H1 (cell line): ENCODE measurements at regions not wholly inside any gene's neighbourhood (a gene's known extent, or its start where the extent isn't known, plus 50 kb on each side); places are given as distances from the start of the nearest gene placed in this dataset.

Experiments
- ASH2L ChIP-seq: fragments of 200-600, 300-600 bp; sonication (generic); IDR thresholded peaks from one replicate; pipeline ENCODE4 v1.7.1; 2017; ENCODE audit warnings: low read length
- CBX5 ChIP-seq: fragments of 300-800, 300-1000 bp; sonication (generic); IDR thresholded peaks from 2 replicates; pipeline ENCODE4 v1.7.1; 2016; ENCODE audit warnings: antibody characterized with exemption, low read length, low read depth
- FOSL1 ChIP-seq: IDR thresholded peaks from 2 replicates; pipeline ENCODE4 v1.6.1; 2011; ENCODE audit warnings: mild to moderate bottlenecking, low read depth, low read length, moderate library complexity; ENCODE audit not compliant: insufficient read depth
- MAFK ChIP-seq: IDR thresholded peaks from 2 replicates; pipeline ENCODE4 v1.6.1; 2012; ENCODE audit warnings: low read depth, mild to moderate bottlenecking, improper control_type of control experiment, low read length
- RNF2 ChIP-seq: fragments of 200-900, 300-1000 bp; sonication (generic); IDR thresholded peaks from 2 replicates; pipeline ENCODE4 v1.7.1; 2016; ENCODE audit warnings: borderline replicate concordance, low read depth, mild to moderate bottlenecking, antibody characterized with exemption, low read length; ENCODE audit not compliant: poor library complexity, severe bottlenecking; ENCODE audit errors: missing control alignments
- SIN3A ChIP-seq, 2 experiments: IDR thresholded peaks in 1 of 2; conservative IDR thresholded peaks in 1 of 2; 2 replicates each; pipeline ENCODE4 v1.6.1; 2011 to 2012; ENCODE audit warnings: low read length in 2 of 2, improper control_type of control experiment in 1 of 2, low read depth in 1 of 2, mild to moderate bottlenecking in 1 of 2
- SRF ChIP-seq: IDR thresholded peaks from 2 replicates; pipeline ENCODE4 v1.6.1; 2011; ENCODE audit warnings: mild to moderate bottlenecking, low read depth, low read length, moderate library complexity
- SUZ12 ChIP-seq: fragments of 200-600 bp; sonication (generic); IDR thresholded peaks from 2 replicates; pipeline ENCODE4 v1.6.1; 2012; ENCODE audit warnings: mild to moderate bottlenecking, inconsistent platforms, low read length, moderate library complexity, mixed read lengths
- TAF7 ChIP-seq: optimal IDR thresholded peaks from 2 replicates; pipeline ENCODE3; 2011; ENCODE audit warnings: low read depth, mild to moderate bottlenecking, inconsistent platforms, low read length, moderate library complexity, borderline replicate concordance
- TF ChIP-seq, protein P1 (sequence below): fragments of 300-600 bp; sonication (generic); IDR thresholded peaks from 2 replicates; pipeline ENCODE4 v1.7.1; 2012; ENCODE audit warnings: low read length, moderate library complexity, mild to moderate bottlenecking, inconsistent platforms; ENCODE audit not compliant: insufficient replicate concordance

DNA sequence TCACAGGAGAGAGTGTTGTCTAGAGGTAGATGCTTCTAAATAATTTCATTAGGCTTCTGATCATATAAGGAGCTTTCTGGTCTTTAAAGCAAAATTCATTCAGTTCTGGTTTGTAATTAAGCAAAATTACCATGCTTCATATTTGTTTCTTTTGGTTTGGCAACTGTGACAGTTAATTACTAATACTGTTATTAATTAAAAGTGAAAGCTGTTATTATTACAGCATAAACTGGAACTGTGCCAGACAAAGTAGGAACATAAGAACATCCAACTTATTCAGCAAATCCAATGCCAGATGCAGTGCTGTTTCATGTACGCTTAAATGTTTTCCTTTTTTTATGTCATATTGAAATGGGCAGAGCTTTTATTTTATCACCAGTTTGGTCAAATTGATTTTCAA lies 70.4 kb upstream of the DAB2 start (continued):
- TF ChIP-seq, protein P1, sequence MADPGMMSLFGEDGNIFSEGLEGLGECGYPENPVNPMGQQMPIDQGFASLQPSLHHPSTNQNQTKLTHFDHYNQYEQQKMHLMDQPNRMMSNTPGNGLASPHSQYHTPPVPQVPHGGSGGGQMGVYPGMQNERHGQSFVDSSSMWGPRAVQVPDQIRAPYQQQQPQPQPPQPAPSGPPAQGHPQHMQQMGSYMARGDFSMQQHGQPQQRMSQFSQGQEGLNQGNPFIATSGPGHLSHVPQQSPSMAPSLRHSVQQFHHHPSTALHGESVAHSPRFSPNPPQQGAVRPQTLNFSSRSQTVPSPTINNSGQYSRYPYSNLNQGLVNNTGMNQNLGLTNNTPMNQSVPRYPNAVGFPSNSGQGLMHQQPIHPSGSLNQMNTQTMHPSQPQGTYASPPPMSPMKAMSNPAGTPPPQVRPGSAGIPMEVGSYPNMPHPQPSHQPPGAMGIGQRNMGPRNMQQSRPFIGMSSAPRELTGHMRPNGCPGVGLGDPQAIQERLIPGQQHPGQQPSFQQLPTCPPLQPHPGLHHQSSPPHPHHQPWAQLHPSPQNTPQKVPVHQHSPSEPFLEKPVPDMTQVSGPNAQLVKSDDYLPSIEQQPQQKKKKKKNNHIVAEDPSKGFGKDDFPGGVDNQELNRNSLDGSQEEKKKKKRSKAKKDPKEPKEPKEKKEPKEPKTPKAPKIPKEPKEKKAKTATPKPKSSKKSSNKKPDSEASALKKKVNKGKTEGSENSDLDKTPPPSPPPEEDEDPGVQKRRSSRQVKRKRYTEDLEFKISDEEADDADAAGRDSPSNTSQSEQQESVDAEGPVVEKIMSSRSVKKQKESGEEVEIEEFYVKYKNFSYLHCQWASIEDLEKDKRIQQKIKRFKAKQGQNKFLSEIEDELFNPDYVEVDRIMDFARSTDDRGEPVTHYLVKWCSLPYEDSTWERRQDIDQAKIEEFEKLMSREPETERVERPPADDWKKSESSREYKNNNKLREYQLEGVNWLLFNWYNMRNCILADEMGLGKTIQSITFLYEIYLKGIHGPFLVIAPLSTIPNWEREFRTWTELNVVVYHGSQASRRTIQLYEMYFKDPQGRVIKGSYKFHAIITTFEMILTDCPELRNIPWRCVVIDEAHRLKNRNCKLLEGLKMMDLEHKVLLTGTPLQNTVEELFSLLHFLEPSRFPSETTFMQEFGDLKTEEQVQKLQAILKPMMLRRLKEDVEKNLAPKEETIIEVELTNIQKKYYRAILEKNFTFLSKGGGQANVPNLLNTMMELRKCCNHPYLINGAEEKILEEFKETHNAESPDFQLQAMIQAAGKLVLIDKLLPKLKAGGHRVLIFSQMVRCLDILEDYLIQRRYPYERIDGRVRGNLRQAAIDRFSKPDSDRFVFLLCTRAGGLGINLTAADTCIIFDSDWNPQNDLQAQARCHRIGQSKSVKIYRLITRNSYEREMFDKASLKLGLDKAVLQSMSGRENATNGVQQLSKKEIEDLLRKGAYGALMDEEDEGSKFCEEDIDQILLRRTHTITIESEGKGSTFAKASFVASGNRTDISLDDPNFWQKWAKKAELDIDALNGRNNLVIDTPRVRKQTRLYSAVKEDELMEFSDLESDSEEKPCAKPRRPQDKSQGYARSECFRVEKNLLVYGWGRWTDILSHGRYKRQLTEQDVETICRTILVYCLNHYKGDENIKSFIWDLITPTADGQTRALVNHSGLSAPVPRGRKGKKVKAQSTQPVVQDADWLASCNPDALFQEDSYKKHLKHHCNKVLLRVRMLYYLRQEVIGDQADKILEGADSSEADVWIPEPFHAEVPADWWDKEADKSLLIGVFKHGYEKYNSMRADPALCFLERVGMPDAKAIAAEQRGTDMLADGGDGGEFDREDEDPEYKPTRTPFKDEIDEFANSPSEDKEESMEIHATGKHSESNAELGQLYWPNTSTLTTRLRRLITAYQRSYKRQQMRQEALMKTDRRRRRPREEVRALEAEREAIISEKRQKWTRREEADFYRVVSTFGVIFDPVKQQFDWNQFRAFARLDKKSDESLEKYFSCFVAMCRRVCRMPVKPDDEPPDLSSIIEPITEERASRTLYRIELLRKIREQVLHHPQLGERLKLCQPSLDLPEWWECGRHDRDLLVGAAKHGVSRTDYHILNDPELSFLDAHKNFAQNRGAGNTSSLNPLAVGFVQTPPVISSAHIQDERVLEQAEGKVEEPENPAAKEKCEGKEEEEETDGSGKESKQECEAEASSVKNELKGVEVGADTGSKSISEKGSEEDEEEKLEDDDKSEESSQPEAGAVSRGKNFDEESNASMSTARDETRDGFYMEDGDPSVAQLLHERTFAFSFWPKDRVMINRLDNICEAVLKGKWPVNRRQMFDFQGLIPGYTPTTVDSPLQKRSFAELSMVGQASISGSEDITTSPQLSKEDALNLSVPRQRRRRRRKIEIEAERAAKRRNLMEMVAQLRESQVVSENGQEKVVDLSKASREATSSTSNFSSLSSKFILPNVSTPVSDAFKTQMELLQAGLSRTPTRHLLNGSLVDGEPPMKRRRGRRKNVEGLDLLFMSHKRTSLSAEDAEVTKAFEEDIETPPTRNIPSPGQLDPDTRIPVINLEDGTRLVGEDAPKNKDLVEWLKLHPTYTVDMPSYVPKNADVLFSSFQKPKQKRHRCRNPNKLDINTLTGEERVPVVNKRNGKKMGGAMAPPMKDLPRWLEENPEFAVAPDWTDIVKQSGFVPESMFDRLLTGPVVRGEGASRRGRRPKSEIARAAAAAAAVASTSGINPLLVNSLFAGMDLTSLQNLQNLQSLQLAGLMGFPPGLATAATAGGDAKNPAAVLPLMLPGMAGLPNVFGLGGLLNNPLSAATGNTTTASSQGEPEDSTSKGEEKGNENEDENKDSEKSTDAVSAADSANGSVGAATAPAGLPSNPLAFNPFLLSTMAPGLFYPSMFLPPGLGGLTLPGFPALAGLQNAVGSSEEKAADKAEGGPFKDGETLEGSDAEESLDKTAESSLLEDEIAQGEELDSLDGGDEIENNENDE, result no peak
- TF ChIP-seq MAFK, result no peak
- no peak for TF ChIP-seq SRF
- no peak for TF ChIP-seq FOSL1
- no peak for TF ChIP-seq RNF2
- TF ChIP-seq SUZ12, result no peak
- no peak for TF ChIP-seq TAF7
- no peak for TF ChIP-seq CBX5
- no peak for TF ChIP-seq SIN3A (conservative IDR thresholded peaks at IDR 0.05 in 1 of 2, IDR thresholded peaks at IDR 0.05 in 1 of 2; ENCODE audit: low read depth in 1 of 2, low read length in 2 of 2)
- TF ChIP-seq ASH2L, result no peak
- TF ChIP-seq, all 59 proteins: peak for 0
